ENCODE measurements at regions not wholly inside any gene's neighbourhood (a gene's known extent, or its start where the extent isn't known, plus 50 kb on each side); places are given as distances from the start of the nearest gene placed in this dataset.

DNA sequence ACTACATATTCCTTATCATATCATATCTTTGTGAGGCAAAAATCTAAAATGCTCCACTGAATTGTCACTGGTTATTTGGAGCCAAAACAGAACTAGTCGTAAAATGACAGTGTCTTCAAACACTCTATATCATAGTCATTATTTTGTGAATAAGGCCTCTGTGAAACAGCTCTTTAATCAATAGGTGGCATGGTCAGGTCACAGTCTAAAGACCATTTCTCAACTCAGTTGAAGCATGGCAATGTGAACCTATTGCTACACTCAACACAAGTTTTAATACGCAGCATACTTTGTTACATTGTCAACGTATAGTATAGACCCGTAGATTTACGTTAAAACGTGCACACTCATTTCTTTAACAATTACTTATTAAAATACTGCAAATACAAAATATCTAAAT, 131.3 kb upstream of the PCDH20 start:
- TF ChIP-seq TARDBP (IDR thresholded peaks at IDR 0.05), result no peak
- TF ChIP-seq SP1 (IDR thresholded peaks at IDR 0.05), result no peak
- TF ChIP-seq LEF1 (IDR thresholded peaks at IDR 0.05; ENCODE audit: borderline replicate concordance), result no peak
- TF ChIP-seq ZNF384 (IDR thresholded peaks at IDR 0.05), result no peak

Measured in HEK293T (cell line).